GM10266 (cell line): ENCODE measurements at regions not wholly inside any gene's neighbourhood (a gene's known extent, or its start where the extent isn't known, plus 50 kb on each side); places are given as distances from the start of the nearest gene placed in this dataset.
A peak's percentile ranks its signal among the peaks of the same experiment; 100 is the strongest.

ENCODE experiments used
- DNase-seq: peaks from one replicate; pipeline ENCODE4 v3.0.0; 2012; ENCODE audit errors: extremely low spot score
- CTCF ChIP-seq: IDR thresholded peaks from 2 replicates; pipeline ENCODE4 v1.5.1; 2012; ENCODE audit warnings: mild to moderate bottlenecking, low read depth; ENCODE audit not compliant: control insufficient read depth, insufficient read depth; ENCODE audit errors: missing control alignments

DNA sequence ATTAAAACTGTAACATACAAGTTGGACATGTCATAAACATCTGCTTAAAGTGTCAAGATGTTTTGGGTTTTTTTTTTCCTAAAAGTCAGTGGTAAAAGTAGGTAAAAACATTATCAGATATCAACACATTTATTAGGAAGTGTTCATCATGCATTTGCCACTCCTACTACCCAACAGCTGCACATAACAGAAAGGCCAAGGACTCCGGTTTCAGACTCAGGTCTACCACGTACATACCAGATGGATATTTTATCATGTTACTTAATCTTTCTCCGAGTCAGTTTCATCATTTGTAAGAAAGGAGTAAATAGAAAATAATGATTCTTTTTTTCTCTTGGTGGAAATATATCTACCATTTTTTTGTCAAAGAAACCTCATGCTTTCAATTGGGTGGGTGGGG is 192.3 kb downstream of the UBE2E3 start:
- no peak for TF ChIP-seq CTCF
- DNase-seq, result no peak

GRCh38 chr2:181174611-181175580 is 194.5 kb downstream of the UBE2E3 start:
- peak; percentile 14 for DNase-seq
- TF ChIP-seq CTCF, result no peak

GRCh38 chr2:181176540-181176939 is 196.1 kb downstream of the UBE2E3 start:
- DNase-seq, result no peak
- TF ChIP-seq CTCF, result no peak

DNA sequence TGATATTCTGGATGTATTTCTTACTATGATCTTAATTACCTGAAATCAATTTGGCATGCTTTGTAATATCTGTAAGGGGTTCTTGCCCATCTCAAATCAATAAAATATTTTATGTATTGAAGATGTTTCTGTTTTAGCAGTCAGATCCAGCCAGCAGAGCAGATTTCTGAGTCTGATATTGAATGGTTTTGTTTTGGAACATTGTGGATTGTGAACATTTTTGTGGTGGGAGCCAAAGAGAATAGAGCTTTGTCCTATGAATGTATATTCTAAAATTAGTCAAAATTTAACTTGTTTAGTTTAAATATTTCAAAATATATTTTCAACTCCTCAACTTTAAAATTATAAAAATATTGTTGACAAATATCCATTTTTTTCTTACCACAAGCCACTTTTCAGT is 197.0 kb downstream of the UBE2E3 start:
- no peak for TF ChIP-seq CTCF

GRCh38 chr2:181178130-181178529 is 197.7 kb downstream of the UBE2E3 start:
- DNase-seq, result no peak
- TF ChIP-seq CTCF, result no peak

More for the DNA sequence above, 197.0 kb downstream of the UBE2E3 start:
- no peak for DNase-seq

DNA sequence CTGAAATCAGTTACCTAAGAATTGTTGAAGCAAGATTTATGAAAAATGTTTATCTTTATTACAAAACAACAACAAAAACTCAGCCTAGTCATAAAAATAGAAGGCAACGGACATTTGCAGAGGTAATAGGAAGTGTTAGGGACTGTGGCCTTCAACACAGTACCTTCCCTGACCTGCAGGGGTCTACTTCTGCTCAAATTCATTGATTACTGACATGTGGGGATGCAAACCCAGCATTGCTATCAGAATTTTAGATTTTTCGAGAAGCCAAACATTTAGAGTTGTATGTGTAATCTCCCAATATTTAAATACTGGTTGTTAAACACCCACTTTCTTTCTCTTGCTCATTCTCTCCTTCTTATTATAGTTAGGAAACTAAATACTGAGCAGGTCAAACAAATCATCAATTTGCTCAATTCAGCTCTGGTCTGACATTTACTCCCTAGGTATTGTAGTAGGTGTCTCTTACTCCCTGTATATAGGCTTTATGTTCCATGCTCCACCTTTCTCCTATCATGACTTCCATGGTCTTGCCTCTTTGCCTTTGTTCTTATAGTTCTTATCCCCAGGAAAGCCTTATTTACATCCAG is 198.5 kb downstream of the UBE2E3 start:
- peak; percentile 40 for TF ChIP-seq CTCF
- DNase-seq, result no peak
